Adrenal gland (tissue), 5 donors: ENCODE measurements at regions not wholly inside any gene's neighbourhood (a gene's known extent, or its start where the extent isn't known, plus 50 kb on each side); places are given as distances from the start of the nearest gene placed in this dataset.

Experiments
- POLR2A ChIP-seq, 2 donors: fragments of 450-650 bp; IDR thresholded peaks; one replicate each; pipeline ENCODE4 v1.6.1; 2017; ENCODE audit warnings: antibody characterized with exemption in 2 of 2, mild to moderate bottlenecking in 2 of 2, moderate library complexity in 1 of 2
- TF ChIP-seq, protein P1 (sequence below), 6 experiments: fragments of 450-650 bp in 4 of 6; fragments of 200-600 bp in 2 of 6; sonication (generic) in 1 of 6; IDR thresholded peaks; 1 replicate in 5 of 6; 2 replicates in 1 of 6; pipeline versions ENCODE4 v1.5.1 to v1.8.0; 2016 to 2021; ENCODE audit warnings: antibody characterized with exemption in 6 of 6, mild to moderate bottlenecking in 2 of 6, moderate library complexity in 1 of 6
- donor health status: DM: no; HTN: no; CAD: no.

DNA sequence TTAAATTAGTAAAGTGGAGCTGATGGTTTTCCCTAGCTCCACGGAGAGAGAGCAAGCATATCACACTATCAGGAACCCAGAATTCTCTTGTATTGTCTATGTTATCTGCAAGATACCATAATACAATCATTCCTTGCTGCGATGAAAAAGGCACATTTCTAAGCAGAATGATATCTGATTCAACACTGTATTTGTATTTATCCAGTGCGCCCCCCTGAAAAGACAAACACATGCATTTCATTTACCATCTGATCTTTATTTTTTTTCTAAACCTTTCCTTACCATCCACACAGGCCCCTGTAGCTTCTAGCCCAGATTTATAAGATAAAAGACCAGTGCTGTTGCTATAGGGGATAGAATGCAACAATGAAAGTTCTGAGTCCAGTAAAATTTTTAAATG is 420.6 kb downstream of the TDRD15 start:
- TF ChIP-seq, protein P1, sequence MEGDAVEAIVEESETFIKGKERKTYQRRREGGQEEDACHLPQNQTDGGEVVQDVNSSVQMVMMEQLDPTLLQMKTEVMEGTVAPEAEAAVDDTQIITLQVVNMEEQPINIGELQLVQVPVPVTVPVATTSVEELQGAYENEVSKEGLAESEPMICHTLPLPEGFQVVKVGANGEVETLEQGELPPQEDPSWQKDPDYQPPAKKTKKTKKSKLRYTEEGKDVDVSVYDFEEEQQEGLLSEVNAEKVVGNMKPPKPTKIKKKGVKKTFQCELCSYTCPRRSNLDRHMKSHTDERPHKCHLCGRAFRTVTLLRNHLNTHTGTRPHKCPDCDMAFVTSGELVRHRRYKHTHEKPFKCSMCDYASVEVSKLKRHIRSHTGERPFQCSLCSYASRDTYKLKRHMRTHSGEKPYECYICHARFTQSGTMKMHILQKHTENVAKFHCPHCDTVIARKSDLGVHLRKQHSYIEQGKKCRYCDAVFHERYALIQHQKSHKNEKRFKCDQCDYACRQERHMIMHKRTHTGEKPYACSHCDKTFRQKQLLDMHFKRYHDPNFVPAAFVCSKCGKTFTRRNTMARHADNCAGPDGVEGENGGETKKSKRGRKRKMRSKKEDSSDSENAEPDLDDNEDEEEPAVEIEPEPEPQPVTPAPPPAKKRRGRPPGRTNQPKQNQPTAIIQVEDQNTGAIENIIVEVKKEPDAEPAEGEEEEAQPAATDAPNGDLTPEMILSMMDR (IDR thresholded peaks at IDR 0.05) = no peak
- TF ChIP-seq POLR2A (IDR thresholded peaks at IDR 0.05) = no peak
